T follicular helper cell (primary cell): ENCODE measurements at regions not wholly inside any gene's neighbourhood (a gene's known extent, or its start where the extent isn't known, plus 50 kb on each side); places are given as distances from the start of the nearest gene placed in this dataset.

Source experiments
- DNase-seq: peaks from one replicate; pipeline ENCODE4 v3.0.0-alpha.2; 2020; ENCODE audit warnings: low read depth

DNA sequence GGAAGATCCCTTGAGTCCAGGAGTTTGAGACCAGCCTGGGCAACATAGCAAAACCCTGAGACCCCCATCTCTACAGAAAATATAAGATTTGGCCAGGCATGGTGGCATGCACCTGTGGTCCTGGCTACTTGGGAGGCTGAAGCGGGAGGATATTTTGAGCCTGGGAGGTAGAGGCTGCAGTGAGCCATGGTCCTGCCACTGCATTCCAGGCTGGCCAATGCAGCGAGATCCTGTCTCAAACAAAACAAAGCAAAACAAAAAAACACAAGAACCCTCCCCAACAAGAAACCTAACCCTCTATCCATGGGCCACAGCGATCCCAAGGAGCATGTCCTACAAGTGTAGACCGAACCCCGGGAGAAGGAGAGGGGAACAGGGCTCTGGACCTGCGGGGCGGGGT, 133.3 kb downstream of the MGAT5B start:
- DNase-seq = no peak

DNA sequence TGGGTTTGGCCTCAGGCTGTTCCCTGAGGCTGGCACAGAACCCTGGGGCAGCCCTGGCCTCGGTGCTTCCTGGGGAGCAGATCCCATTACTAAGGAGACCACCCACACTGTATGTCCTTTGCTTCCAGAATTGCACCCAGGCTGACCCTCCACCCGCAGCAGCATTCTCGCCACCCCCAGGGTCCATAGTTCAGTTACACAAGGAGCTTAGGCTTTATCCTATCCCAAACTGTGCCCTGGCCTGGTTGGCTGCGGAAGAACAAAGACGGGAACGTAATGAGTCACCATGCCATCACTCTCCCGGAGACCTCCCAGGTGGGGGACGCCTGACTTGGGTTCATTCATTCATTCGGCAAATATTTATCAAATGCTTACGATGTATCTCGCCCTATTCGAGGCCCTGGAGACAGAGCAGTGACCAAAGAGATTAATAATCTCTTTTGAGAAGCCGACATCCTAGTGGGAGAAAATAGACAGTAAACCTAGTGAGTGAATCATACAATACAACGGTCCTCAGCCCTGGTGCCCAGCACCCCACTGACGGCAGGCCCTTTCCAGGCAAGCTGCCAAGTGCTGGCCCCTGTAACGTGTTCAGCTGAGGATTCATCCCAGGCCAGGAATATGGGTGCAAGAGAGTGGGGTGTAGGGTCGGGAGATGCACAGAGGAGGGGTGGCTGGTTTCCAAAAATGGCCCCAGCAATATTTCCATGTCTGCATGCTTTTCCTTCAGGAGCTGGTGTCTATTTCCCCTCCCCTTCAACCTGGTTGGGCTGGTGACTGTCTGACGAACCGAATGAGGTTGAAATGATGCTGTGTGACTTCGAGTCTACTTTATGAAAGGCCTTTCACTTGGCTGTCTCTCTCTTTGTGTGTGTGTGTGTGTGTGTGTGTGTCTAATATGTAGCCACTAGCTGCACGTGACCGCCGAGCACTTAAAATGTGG, 134.2 kb downstream of the MGAT5B start:
- DNase-seq = no peak

- no peak for DNase-seq
These were observed 135.5 kb downstream of the MGAT5B start for GRCh38 chr17:77003699-77004098.

- no peak for DNase-seq
These were observed 133.7 kb upstream of the SEC14L1 start for GRCh38 chr17:77006971-77007649.

DNA sequence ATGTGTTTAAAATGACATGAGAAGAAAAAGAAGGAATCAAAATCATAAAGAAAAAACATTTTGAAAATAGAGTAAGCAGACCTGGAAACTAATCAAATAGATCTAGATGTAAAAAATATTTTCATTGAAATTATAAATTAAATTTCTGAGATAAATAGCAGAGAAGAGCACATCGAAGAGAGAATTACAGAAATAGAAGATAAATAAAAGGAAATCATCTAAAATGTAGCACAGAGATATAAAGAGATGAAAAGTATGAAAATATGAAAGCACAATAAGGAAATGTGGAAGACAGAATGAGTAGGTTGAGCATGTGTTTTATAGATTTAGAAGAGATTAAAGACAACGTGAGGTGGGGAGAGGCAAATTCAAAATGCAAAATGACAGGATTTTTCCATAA, 130.9 kb upstream of the SEC14L1 start:
- no peak for DNase-seq

- DNase-seq = no peak
These were observed 130.1 kb upstream of the SEC14L1 start for GRCh38 chr17:77010667-77011066.

GRCh38 chr17:77011173-77012011, 129.4 kb upstream of the SEC14L1 start:
- peak; percentile 30 for DNase-seq

DNA sequence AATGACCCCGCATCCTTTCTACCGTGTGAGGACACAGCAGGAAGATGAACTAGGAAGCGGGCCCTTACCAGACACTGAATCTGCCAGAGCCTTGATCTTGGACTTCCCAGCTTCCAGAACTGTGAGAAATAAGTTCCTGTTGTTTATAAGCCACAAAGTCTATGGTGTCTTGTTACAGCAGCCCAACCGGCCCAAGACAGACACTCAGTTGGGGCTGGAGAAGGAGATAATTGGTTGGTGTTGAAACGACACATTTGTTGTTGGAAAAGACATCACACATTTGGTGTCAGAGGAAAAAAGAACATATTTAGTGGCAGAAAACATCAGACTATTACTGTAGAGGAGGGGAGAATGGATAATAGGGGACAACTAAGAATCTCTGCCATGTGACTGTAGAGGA, 122.3 kb upstream of the SEC14L1 start:
- no peak for DNase-seq

DNA sequence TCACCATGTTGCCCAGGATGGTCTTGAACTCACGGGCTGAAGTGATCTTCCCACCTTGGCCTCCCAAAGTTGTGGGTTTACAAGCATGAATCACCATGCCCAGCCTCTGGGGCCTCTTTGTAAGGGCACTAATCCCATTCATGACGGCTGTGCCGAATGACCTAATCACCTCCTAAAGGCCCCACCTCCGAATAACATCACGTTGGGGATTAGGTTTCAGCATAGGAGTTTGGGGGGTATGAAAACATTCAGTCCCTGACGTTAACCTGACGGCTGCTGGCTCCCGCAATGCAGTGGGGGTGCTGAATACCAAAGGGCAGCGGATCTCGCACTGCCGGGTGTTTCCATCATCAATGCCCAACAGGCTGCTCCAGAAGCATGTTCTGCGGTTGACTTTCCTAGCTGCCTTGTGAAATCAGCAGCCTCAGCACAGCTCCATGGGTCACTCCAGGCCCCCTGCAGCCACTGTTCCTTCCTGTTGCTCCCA, 120.8 kb upstream of the SEC14L1 start:
- no peak for DNase-seq

DNA sequence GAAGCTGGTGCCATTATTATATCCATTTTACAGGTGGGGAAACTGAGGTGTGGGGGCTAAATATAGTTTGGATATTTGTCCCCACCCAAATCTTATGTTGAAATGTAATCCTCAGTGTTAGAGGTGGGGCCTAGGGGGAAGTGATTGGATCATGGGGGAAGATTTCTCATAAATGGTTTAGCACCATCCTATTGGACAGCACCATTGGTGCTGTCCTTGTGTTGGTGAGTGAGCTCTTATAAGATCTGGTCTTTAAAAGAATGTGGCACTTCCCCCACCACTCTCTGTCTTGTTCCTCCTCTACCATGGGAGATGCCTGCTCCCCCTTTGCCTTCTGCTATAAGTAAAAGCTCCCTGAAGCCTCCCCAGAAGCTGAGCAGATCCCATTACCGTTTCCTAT, 119.8 kb upstream of the SEC14L1 start:
- no peak for DNase-seq

GRCh38 chr17:77022766-77023165, 118.0 kb upstream of the SEC14L1 start:
- DNase-seq = no peak

DNA sequence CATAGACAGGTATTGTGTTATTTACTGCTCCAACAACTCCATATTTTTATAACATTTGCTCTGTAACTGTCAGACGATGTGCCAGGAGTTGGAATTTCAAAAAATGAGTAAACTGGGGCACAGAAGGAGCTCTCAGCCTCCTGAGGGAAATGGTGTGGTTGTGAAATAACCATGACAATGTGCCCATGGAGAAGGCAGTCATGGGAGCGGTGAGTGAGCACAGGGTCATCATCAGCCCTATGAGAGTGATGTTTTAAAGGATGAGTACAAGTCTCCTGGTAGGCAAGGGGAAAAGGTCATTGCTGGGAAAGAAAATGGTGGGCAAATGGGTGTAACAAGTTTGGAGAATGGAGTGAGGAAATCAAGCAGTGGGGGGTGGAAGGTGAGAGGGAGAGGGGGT, 115.0 kb upstream of the SEC14L1 start:
- no peak for DNase-seq

- DNase-seq = no peak
These were observed 113.4 kb upstream of the SEC14L1 start for GRCh38 chr17:77027271-77027889.

DNA sequence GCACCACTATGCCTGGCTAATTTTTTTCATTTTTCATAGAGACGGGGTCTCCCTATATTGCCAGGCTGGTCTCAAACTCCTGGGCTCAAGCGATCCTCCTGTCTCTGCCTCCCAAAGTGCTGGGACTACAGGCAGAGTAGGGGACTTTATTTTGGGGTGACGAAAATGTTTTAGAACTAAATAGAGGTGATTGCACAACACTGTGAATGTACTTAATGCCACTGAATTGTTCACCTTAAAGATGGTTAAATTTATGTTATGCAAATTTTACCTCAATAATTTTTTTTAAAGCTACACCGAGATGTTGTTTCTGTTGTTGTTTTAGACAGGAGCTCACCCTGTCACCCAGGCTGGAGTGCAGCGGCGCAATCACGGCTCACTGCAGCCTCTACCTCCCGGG, 111.9 kb upstream of the SEC14L1 start:
- DNase-seq = no peak

- DNase-seq = no peak
These were observed 107.8 kb upstream of the SEC14L1 start for GRCh38 chr17:77032929-77033328.

GRCh38 chr17:77033892-77034404, 106.8 kb upstream of the SEC14L1 start:
- DNase-seq = no peak

- no peak for DNase-seq
These were observed 105.9 kb upstream of the SEC14L1 start for GRCh38 chr17:77034677-77035424.

- DNase-seq = no peak
These were observed 105.2 kb upstream of the SEC14L1 start for GRCh38 chr17:77035526-77035925.

DNA sequence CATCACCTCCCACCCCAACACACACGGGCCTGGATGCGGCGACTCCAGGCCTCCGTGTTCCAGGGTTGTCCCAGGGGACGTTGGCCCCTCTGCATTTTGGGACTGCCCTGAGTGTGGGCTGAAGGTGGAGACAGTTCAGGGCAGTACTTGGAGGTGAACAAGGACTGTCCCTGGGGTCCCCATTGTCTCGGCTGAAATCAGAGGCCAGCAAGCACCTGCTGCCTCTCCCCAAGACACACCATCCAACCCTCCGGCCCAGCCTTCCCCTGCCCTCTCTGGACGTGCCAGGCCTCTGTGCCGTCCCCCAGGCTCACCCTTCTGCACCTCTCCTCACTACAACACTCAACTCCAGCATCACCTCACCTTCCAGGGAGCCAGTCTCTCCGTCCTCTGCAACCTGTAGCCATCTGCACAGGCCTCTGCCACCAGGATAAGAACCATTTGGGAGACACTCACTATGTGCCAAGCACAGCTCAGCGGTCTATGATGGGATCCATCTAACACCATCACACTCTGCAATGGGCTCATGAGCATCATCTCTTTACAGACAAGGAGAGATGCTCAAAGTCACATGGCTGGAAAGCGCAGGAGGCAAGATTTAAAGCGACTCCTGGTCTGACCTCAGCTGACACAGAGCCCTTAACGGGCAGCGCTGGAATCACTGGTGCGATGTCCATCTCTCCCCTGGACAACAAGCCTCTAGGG, 104.5 kb upstream of the SEC14L1 start:
- DNase-seq = no peak

DNA sequence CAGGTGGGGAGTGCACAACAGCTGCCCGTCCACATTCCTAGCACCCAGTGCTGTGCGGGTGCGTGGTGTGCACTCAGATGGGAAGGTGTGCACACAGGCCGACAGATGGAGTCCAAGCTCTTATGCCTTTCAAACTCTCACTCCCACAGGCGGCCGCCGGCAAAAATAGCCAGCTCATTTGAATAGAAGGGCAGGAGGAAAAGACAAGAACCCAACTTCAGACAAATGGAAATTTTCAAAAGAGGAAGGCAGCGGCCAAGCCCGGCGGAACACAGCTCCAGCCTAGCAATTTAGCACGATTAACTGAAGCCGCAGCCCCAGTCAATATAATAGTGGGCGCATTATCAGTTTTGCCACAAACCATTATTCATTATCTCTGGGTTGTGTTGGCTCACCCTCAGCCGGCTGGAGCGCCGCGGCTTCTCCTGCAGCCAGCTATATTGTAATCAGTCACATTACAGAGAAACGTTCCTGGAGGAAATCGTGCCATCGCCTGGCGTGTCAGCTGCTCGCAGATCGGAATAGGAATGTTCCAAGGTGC, 103.9 kb upstream of the SEC14L1 start:
- DNase-seq = no peak
